ENCODE measurements at regions not wholly inside any gene's neighbourhood (a gene's known extent, or its start where the extent isn't known, plus 50 kb on each side); places are given as distances from the start of the nearest gene placed in this dataset.

- TF ChIP-seq EP300 (IDR thresholded peaks at IDR 0.05; ENCODE audit: borderline replicate concordance in 1 of 2, control insufficient read depth in 1 of 2, low read depth in 2 of 2, low read length in 2 of 2): no peak
- TF ChIP-seq SP1 (IDR thresholded peaks at IDR 0.05; ENCODE audit: low read depth, low read length): no peak
- TF ChIP-seq, protein P1, sequence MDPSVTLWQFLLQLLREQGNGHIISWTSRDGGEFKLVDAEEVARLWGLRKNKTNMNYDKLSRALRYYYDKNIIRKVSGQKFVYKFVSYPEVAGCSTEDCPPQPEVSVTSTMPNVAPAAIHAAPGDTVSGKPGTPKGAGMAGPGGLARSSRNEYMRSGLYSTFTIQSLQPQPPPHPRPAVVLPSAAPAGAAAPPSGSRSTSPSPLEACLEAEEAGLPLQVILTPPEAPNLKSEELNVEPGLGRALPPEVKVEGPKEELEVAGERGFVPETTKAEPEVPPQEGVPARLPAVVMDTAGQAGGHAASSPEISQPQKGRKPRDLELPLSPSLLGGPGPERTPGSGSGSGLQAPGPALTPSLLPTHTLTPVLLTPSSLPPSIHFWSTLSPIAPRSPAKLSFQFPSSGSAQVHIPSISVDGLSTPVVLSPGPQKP (IDR thresholded peaks at IDR 0.05; ENCODE audit: low read depth, low read length): no peak
- no peak for TF ChIP-seq CTCF (IDR thresholded peaks at IDR 0.05 in 2 of 3, conservative IDR thresholded peaks at IDR 0.05 in 1 of 3; ENCODE audit: control insufficient read depth in 2 of 3, extremely low read depth in 1 of 3, insufficient read depth in 1 of 3, low read depth in 3 of 3, low read length in 3 of 3)
- TF ChIP-seq HDAC6 (IDR thresholded peaks at IDR 0.05; ENCODE audit: unreplicated experiment): no peak
- TF ChIP-seq, protein P2, sequence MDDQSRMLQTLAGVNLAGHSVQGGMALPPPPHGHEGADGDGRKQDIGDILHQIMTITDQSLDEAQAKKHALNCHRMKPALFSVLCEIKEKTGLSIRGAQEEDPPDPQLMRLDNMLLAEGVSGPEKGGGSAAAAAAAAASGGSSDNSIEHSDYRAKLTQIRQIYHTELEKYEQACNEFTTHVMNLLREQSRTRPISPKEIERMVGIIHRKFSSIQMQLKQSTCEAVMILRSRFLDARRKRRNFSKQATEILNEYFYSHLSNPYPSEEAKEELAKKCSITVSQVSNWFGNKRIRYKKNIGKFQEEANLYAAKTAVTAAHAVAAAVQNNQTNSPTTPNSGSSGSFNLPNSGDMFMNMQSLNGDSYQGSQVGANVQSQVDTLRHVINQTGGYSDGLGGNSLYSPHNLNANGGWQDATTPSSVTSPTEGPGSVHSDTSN (IDR thresholded peaks at IDR 0.05; ENCODE audit: insufficient replicate concordance, low read depth, low read length): no peak
- TF ChIP-seq TAF1 (IDR thresholded peaks at IDR 0.05; ENCODE audit: borderline replicate concordance, low read depth, low read length): no peak
- TF ChIP-seq EGR1 (IDR thresholded peaks at IDR 0.05; ENCODE audit: borderline replicate concordance in 1 of 2, low read depth in 2 of 2, low read length in 2 of 2): no peak
- TF ChIP-seq EZH2 (IDR thresholded peaks at IDR 0.05; ENCODE audit: borderline replicate concordance, control insufficient read depth, low read depth, low read length): no peak
- no peak for TF ChIP-seq DPF2 (IDR thresholded peaks at IDR 0.05)
Observed at GRCh38 chr12:37543966-37544668, 772.5 kb upstream of the ALG10B start.

All from GM12878 (cell line).